GM21526 (cell line): ENCODE measurements at regions not wholly inside any gene's neighbourhood (a gene's known extent, or its start where the extent isn't known, plus 50 kb on each side); places are given as distances from the start of the nearest gene placed in this dataset.
A peak's percentile ranks its signal among the peaks of the same experiment; 100 is the strongest.
"Not testable (repeated sequence)": the region's sequence is repeated elsewhere in the genome, so short reads cannot be mapped to it uniquely, and the experiment has no call there.

ENCODE experiments used
- ATAC-seq: cut with Tn5 transposase; IDR thresholded peaks from one replicate; pipeline ENCODE4 v1.9.1; 2021; ENCODE audit warnings: moderate library complexity; ENCODE audit not compliant: unreplicated experiment, low FRiP score

DNA sequence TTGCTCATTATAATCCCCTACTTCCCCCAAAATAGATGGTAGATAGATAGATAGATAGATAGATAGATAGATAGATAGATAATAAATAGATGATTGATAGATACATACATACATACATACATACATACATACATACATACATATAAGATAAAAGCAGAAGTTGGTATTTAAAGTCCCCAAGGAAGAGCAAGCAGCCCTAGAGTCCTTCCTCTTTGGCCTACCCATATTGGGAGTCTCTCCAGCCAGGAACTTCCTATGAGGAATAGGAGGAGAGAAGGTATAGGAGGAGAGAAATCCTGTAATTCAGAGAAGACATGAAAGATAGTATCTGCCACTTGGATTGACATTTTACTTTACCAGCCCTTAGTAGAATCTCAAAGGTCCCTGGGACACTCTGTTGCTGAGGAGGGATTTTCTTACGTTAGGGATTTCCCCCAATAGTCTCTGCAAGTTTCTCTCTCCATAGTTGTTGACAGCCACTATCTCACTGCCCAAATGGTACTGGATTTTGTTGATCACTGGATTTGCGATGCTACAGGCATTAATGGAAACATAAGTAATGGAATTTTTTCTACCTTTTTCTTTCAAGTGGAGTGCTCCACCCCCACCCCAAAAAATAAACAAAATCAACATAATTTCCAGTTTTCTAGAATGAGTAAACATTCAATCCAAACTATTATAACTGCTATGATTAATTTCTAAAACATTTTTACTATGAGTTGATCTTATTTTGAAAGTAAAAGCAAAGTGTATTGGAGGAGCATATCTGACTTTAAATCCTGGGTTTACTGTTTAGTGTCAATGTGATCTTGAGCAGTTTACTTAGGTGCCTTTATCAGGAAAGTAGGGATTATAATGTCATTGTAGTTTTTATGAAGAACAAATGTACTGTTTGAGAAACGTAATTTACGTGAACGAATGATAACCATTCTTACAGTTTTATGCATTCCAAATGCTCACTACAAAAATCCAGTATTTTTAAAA is 93.2 kb upstream of the TNFSF4 start:
- ATAC-seq, result no peak

DNA sequence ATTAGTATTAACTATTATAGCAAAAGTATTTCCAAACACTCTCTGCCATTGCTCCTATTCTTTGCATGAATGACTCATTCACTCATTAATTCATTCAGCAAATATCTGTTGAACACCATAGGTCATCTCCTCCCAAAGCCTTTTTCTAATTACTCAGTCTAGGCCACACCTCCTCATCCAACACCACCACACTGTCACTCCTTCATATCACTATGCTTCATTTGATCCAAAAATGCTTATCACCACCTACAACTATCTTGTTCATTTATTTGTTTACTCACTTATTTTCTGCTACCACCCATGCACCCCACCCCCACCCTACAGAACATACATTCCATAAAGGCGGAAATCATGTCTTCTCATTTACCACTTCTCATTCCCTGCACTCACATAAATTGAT is 94.4 kb upstream of the TNFSF4 start:
- no peak for ATAC-seq

DNA sequence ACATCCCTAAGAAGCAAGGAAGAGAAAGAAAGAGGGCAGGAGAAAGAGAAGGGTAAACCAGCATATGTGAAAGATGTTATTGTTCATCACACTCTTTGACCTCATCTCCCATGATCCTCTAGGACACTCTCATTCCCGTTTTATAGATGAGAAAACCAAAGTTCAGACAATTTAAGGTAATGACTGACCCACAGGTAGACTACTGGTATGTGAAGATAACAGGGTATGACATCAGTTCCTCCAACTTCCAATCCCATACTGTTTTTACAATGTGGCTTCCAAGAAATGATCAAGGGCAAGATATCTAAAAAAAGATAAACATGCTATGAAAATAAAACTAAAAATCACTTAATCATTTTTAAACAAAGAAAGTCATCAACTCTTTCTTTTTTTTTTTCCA is 95.2 kb upstream of the TNFSF4 start:
- ATAC-seq, result no peak

DNA sequence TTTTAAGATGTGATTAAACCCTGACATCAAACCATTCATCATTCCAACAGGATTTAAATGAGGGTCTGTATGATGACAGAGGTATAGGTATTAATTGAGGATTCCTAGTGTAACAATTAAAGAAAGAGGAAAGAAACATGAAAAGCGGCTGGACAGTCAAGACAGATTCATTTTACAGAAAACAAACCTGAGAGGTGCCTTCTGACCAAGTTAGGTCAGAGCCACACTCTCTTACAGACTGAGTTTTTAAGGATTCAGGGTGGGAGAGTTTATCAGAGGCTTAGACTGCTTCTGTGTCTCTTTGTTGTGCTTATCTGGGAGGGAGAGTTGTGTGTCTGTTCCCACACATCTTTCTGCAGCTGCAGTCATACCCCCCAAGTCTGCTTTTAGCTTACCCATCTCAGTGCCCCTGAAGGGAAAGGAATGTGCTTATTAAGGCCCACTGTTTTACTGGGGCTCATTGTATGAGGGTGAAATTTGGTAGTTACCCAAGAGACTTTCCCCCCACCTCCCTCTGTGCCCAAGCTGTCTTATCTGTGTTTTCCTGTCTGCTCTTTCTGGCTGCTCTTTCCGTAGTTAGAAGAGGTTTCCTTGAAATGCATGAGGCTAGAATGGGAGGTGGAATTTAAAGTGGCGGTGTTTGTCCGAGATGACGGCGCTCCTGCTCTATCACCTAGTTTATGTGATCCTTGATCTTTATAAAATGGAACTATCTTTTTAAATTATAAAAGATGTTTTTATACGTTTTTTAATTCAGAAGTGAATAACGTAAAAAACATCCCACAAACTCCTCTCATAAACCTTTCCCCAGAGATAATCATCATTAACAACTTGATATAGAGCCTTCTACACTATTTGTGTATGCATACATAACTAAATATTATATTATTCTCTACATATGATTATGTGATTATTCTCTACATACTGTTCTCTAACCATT is 96.0 kb upstream of the TNFSF4 start:
- no peak for ATAC-seq

DNA sequence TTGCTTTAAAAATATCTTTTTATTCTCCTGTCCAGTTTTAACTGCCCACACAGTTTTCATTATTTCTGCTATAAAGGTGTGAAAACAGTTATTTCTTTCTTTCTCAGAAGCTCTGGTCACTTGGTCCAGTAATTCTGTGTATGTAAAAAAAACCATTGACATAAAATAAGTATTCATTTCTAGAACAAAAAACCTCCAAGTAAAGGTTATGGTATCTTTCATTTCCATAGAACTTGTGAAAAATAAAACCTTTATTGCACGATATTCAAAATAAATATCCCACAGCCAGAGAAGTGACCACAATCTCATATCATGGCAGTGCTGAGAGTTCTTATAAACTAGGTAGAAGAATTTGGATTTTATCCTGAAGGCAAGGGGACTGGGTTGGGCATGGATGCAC is 96.9 kb upstream of the TNFSF4 start:
- ATAC-seq, result no peak

DNA sequence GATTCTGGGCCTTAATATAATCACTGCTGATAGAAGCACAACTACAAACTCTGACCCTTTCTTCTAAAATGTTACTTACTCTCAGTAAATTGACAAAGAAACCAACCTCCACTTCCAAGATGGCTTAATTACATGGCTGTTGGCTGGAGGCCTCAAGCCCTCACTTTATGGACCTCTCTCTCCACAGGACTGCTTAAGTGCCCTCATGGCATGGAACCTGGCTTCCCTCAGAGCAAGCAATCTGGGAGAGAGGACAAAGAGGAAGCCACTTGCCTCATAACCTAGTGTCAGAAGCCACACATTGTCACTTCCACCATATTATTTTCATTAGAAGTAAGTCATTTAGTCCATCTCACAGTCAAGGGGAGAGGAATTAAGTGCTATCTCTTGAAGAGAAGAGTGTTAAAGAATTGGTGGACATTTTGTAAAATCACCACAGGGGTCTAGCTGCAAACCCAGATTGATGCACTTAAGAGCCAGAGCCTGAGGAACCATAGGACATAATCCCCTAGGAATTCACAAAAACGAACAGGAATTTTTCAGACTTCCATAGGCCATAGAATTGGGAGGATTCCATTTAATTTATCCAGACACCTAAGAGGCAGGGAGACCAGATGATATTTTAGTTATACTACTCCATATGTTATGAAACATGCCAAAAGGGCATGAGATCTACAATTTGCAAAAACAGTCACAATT is 97.5 kb upstream of the TNFSF4 start:
- no peak for ATAC-seq

DNA sequence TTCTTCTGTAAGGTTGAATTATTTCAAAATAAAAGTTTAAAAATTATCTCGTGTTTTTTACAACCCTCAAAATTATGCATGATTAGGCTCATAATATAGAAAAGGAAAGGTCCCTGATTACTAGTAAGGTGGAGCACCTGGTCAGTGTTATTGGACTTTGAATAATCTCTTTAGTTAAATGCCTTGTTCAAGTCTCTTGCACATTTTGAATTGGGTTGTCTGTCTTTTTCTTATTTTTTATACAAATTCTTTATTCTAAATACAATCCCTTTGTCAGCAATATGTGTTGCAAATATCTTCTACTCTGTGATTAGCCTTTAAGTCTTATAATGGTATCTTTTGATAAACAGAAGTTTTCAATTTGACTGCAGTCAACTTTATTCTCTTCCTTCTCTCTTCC is 100.7 kb upstream of the TNFSF4 start:
- ATAC-seq, result no peak

DNA sequence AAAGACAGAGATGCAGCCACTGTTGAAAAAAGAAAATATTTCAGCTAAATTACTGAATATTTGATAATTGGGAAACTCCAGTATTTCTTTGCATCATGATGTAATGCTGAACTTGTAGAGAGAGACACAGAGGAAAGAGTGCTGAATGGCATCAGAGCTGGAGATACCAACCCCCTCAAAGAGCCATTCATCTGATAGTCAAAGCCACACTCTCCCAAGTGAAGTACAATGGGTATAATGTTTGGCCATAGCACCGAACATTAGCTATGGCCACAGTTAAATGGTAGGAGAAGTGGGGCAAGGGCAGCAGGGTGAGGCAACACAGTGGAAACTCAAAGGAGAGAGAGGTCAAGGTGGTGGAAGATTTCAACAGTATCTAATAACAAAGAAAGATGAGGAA is 107.5 kb upstream of the TNFSF4 start:
- no peak for ATAC-seq

DNA sequence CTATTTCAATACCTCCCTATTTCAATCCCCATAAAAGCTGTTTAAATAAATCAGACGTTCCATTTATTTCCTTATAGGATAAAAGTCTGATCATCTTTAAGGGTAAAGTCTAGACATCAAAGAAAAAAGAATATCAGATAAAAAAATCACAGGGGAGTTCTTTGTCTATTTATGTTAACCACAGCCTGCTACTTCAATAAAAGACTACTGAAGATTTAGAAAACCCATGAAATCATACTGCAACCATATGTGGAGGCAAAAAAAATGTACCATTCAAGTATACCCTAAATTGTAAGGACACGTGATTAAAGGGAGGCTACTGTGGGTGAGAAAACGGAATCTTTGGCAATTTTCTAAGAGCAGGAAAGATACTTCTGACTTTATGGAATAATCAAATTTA is 108.2 kb upstream of the TNFSF4 start:
- no peak for ATAC-seq

DNA sequence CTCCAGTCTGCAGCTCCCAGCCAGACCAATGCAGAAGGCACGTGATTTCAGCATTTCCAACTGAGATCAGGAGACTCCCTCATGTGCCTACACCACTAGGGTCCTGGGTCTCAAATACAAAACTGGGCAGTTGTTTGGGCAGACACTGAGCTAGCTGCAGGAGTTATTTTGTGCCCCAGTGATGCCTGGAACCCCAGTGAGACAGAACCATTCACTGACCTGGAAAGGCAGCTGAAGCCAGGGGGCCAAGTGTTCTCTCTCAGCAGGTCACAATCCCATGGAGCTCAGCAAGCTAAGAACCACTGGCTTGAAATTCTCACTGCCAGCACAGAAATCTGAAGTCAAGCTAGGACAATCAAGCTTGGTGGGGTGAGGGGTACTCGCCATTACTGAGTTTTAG is 111.7 kb upstream of the TNFSF4 start:
- no peak for ATAC-seq

DNA sequence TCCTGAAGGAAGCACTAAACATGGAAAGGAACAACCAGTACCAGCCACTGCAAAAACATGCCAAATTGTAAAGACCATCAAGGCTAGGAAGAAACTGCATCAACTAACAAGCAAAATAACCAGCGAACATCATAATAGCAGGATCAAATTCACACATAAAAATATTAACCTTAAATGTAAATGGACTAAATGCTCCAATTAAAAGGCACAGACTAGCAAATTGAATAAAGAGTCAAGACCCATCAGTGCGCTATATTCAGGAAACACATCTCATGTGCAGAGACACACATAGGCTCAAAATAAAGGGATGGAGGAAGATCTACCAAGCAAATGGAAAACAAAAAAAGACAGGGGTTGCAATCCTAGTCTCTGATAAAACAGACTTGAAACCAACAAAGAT is 117.2 kb upstream of the TNFSF4 start:
- ATAC-seq, result not testable (repeated sequence)

DNA sequence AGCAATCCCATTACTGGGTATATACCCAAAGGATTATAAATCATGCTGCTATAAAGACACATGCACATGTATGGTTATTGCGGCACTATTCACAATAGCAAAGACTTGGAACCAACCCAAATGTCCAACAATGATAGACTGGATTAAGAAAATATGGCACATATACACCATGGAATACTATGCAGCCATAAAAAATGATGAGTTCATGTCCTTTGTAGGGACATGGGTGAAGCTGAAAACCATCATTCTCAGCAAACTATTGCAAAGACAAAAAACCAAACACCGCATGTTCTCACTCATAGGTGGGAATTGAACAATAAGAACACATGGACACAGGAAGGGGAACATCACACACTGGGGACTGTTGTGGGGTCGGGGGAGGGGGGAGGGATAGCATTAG is 120.9 kb upstream of the TNFSF4 start:
- ATAC-seq, result not testable (repeated sequence)

DNA sequence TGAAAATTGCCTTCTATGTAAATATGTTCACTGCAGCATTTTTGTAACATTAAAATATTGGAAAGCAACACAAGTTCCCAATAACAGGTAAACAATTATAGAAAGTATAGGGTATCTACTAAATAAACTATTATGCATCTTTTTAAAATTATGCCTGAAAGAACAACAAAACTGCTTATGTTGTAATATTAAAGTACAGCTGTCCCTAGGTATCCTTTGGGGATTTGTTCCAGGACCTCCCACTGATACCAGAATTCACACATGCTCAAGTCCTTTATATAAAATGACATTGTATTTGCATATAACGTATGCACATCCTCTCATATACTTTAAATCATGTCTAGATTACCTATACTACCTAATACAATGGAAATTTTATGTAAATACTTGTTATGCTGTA is 121.8 kb upstream of the TNFSF4 start:
- ATAC-seq, result no peak

DNA sequence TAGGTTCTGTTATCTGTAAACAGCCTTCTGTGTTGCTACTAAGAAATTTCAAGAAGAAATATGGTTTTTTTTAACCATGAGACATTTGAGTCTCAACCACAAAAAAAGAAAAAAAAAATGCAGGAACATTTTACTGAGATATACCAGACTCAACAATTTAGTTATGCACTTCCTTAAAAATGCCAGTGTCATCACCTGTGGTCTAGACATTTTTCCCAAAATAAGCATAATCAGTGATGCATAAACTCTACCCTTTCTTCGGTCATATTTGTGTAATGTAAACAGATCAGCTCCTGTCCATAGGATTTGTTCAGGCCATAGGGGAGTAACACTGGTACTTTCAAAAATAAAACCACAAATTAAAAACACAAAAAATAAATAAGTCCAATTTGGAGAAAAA is 122.6 kb upstream of the TNFSF4 start:
- ATAC-seq, result no peak

DNA sequence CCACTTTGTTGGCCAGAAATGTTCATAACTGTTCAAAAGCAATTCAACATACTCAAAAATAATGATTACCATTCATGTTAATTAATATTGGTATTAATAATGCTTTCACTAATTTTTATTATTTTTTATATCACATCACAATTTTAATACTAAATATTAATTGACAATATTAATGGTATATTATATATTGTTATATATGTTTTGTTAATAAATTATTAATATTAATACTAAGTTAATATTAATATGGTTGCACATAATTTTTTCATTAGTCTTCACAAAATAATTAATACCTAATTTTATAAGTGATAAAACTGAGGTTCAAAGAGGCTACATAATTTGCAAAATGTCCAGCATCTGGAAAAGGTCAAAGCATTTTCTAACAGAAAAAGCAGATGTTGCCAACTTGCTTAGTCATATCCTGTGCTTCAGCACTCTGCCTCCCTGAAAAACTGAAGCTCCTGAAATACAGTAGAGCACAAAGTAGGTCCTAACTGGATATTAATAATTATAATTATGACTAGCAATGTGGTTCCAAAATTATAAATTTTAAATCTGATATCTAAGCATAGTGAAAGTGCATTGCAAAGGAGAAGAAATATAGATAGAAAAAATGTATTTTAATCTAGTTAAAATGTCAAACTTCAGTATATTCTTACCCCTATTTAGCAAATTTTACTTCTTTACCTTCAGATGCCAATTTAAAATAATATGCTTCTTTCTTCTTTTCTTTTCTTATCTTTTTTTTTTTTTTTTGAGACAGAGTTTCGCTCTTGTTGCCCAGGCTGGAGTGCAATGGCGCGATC is 123.2 kb upstream of the TNFSF4 start:
- ATAC-seq, result no peak

DNA sequence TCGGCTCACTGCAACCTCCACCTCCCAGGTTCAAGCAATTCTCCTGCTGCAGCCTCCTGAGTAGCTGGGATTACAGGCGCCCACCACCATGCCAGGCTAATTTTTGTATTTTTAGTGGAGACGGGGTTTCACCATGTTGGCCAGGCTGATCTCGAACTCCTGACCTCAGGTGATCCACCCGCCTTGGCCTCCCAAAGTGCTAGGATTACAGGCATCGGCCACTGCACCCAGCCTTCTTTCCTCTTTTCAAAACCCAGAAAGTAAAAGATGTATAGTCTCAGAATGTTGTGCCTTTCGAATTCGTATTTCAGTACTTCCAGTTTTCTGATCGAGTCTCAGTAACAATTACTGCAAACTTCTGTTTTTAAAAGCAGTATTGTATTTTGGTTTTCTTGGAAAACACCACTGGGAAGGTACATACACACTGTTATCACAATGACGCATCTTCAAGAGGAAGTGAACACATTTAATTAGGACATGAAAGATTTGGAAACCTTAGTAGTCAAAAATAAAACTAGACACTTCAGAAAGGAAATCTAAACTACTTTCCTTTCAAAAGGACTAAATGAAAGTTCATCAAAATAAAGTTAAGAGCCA is 123.9 kb upstream of the TNFSF4 start:
- ATAC-seq, result not testable (repeated sequence)

DNA sequence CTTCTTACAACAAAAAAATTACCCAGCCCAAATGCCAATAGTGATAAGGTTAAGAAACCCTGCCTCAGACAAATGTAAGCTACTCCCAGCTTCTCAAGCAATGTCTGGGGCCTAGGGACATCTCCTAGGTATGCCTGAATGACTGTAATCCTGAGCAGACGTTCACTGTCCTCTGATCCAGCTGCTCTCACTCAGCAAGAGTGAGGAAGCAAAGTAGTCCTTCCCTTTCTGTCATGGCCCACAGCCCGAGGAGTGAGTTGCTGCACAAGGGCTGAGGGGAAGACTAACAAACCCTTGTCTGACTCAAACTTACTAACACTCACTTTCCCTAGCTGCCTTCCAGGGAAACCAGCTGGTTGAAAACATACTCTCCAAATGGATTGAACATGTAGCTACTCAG is 124.9 kb upstream of the TNFSF4 start:
- no peak for ATAC-seq

DNA sequence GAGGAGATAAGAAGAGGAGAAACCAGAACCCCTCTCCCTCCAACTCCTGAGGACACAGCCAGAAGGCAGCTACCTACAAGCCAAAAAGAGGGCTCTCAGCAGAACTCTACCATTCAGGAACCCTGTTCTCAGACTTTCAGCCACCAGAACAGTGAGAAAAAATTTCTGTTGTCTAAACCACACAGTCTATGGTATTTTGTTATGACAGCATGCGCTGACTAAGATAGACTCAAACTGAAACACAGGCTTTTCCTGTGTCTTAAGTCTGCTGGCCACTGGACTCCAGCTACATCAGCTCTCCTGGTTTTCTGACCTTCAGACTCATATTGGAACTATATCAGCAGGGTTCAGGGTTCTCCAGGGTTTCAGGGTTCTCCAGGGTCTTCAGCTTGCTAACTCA is 126.5 kb upstream of the TNFSF4 start:
- ATAC-seq, result peak; percentile 73

DNA sequence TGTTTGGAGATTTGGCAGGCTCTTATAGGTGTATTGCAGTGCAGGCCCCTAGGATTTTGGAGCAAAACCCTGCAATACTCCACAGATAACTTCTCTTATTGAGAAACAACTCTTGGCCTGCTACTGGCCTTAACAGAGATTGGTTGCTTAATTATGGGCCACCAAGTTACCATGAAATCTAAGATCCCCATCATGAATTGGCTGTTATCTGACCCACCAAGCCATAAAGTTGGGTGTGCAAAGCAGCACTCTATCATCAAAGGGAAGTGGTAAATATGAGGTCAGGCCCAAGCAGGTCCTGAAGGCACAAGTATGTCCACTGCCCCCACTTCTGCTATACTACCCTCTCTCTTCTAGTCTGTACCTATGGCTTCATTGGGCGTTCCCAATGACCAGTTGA is 130.0 kb upstream of the TNFSF4 start:
- no peak for ATAC-seq

DNA sequence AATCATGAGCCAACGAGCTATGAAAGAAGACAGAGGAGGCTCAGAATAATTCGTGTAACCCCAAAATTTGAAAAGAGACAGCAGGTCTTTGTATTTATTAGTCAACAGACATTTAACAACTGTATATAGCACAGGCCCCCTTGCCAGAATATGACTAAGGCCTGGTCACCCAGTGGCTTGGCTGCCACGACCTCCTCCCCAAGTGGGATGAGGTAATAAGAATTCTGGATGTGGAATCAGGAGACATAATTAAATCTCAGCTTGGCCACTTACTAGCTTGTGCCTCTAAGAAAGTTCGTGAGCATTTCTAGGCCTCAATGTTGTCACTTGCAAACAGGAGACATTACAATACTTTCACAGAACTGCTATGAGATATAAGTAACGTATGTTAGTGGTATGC is 134.2 kb upstream of the TNFSF4 start:
- ATAC-seq, result no peak
